ENCODE measurements at regions not wholly inside any gene's neighbourhood (a gene's known extent, or its start where the extent isn't known, plus 50 kb on each side); places are given as distances from the start of the nearest gene placed in this dataset.

DNA sequence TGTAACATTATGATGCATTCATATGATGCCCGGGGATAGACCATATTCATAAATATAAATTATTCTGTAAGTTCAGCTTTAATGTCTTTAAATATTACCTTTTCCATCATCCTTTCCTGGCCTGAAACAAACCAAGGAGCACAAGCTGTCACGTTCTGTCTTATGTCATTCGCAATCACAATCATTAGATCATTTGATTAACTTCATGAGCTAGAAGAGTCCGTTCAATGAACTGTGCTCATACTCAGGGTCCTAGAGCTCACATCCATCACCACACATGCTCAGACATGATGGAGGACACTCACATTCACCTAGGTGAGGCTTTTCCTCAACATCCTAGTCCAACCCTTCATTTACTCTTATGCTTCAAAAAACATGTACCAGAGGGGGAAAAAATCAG, 599.0 kb upstream of the ID2 start:
- no peak overlapping the region for H2AFZ ChIP-seq (ENCODE audit: low read length)
- H3K9ac ChIP-seq (ENCODE audit: low read length): no peak overlapping the region
- no peaks in the 10 kb centered on the region for H3K9me3 ChIP-seq (replicated peaks; ENCODE audit: insufficient read depth, low read length)
- no peaks in the 10 kb centered on the region for H3K27me3 ChIP-seq (replicated peaks; ENCODE audit: insufficient read depth, low read length)
- H3K9me2 ChIP-seq (replicated peaks; ENCODE audit: insufficient read depth, low read length): no peaks in the 10 kb centered on the region
- H3F3A ChIP-seq (ENCODE audit: insufficient read depth, low read length): no peaks in the 10 kb centered on the region
- no peak overlapping the region for H3K4me3 ChIP-seq (ENCODE audit: low read length)
- H3K27ac ChIP-seq (ENCODE audit: low read length): no peak overlapping the region
- TF ChIP-seq, protein P1, sequence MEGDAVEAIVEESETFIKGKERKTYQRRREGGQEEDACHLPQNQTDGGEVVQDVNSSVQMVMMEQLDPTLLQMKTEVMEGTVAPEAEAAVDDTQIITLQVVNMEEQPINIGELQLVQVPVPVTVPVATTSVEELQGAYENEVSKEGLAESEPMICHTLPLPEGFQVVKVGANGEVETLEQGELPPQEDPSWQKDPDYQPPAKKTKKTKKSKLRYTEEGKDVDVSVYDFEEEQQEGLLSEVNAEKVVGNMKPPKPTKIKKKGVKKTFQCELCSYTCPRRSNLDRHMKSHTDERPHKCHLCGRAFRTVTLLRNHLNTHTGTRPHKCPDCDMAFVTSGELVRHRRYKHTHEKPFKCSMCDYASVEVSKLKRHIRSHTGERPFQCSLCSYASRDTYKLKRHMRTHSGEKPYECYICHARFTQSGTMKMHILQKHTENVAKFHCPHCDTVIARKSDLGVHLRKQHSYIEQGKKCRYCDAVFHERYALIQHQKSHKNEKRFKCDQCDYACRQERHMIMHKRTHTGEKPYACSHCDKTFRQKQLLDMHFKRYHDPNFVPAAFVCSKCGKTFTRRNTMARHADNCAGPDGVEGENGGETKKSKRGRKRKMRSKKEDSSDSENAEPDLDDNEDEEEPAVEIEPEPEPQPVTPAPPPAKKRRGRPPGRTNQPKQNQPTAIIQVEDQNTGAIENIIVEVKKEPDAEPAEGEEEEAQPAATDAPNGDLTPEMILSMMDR (IDR thresholded peaks at IDR 0.05; ENCODE audit: low read length): no peak
- TF ChIP-seq EZH2phosphoT487 (IDR thresholded peaks at IDR 0.05; ENCODE audit: low read length): no peak
- TF ChIP-seq EZH2 (optimal IDR thresholded peaks at IDR 0.05; ENCODE audit: low read depth, low read length): no peak
- H3K4me1 ChIP-seq (ENCODE audit: low read length): peaks cover 7% of the 10 kb centered on the region
- H4K20me1 ChIP-seq (ENCODE audit: insufficient read depth, low read length): no peaks in the 10 kb centered on the region
- H3K4me2 ChIP-seq (ENCODE audit: low read depth, low read length): no peak overlapping the region
- no peaks in the 10 kb centered on the region for H3K79me2 ChIP-seq (ENCODE audit: low read length)
- no peaks in the 10 kb centered on the region for H3K36me3 ChIP-seq (replicated peaks; ENCODE audit: insufficient read depth, low read length)
- no peak for DNase-seq

DNA sequence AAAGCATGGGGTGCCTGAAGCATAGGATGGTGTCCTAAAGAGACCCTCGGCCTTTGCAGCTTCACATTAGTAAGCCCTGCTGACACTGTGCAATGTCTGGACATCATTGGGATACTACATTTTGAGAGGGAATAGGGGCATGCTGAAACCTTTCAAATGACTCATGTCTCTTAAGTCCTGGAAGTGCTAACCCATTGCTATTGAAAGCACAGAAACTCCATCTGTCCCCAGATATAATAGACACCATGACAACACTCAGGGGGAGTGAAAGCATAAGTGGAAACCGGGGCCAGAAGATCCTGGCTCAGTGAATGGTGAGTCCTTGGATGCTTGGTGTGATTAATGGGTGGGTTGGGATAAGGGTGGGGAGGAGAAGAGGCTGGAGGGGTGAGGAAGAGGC, 595.5 kb upstream of the ID2 start:
- Histone ChIP-seq H3K79me2 (ENCODE audit: low read length) (no peaks in the 10 kb centered on the region), H3K4me2 (ENCODE audit: low read depth, low read length) (no peak overlapping the region), H3K4me1 (ENCODE audit: low read length) (no peaks in the 10 kb centered on the region), H3K36me3 (replicated peaks; ENCODE audit: insufficient read depth, low read length) (no peaks in the 10 kb centered on the region), H3F3A (ENCODE audit: insufficient read depth, low read length) (no peaks in the 10 kb centered on the region), H3K9me3 (replicated peaks; ENCODE audit: insufficient read depth, low read length) (no peaks in the 10 kb centered on the region), H3K27ac (ENCODE audit: low read length) (no peak overlapping the region), H3K9me2 (replicated peaks; ENCODE audit: insufficient read depth, low read length) (no peaks in the 10 kb centered on the region), H2AFZ (ENCODE audit: low read length) (no peak overlapping the region), H3K4me3 (ENCODE audit: low read length) (no peak overlapping the region), H4K20me1 (ENCODE audit: insufficient read depth, low read length) (no peaks in the 10 kb centered on the region), H3K9ac (ENCODE audit: low read length) (no peak overlapping the region), H3K27me3 (replicated peaks; ENCODE audit: insufficient read depth, low read length) (no peaks in the 10 kb centered on the region)
- TF ChIP-seq, protein P1 (IDR thresholded peaks at IDR 0.05; ENCODE audit: low read length): no peak
- TF ChIP-seq EZH2phosphoT487 (IDR thresholded peaks at IDR 0.05; ENCODE audit: low read length) (no peak), EZH2 (optimal IDR thresholded peaks at IDR 0.05; ENCODE audit: low read depth, low read length) (no peak)
- DNase-seq: no peak

DNA sequence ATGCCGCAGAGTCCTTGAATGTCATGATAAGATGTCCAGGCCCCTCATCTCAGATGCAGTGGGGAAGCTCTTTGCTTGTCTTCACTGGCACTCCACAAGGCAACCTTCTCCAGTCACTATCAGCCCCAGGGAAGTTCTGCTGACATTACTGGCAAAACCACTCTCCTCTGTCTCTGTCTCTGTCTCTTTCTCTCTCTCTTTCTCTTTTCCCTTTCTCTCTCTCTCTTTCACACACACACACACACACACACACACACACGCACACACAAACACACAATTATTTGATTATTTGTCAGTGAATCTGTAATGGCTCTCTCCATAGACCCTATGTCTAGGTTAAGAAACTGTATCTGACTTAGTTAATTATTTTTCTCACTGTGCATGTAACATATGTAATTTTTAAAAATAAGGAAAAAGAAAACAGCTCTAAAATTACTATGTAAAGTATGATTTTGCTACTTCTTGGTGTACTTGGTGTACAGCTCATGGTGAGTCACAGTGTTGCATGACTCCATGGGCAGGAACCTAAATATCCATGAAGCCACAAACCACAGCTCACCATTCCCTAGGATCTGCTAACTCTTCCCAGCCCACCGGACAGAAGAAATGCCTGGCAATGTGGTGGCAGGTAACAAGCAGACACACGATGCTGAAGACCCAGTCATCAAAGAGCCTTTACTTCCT, 594.9 kb upstream of the ID2 start:
- no peak overlapping the region for H2AFZ ChIP-seq (ENCODE audit: low read length)
- H3F3A ChIP-seq (ENCODE audit: insufficient read depth, low read length): no peaks in the 10 kb centered on the region
- H3K36me3 ChIP-seq (replicated peaks; ENCODE audit: insufficient read depth, low read length): no peaks in the 10 kb centered on the region
- no peaks in the 10 kb centered on the region for H3K79me2 ChIP-seq (ENCODE audit: low read length)
- H3K4me3 ChIP-seq (ENCODE audit: low read length): no peak overlapping the region
- no peak overlapping the region for H3K9ac ChIP-seq (ENCODE audit: low read length)
- no peaks in the 10 kb centered on the region for H3K9me2 ChIP-seq (replicated peaks; ENCODE audit: insufficient read depth, low read length)
- H3K4me1 ChIP-seq (ENCODE audit: low read length): no peaks in the 10 kb centered on the region
- DNase-seq: no peak
- H3K27me3 ChIP-seq (replicated peaks; ENCODE audit: insufficient read depth, low read length): no peaks in the 10 kb centered on the region
- H3K27ac ChIP-seq (ENCODE audit: low read length): no peak overlapping the region
- H3K4me2 ChIP-seq (ENCODE audit: low read depth, low read length): no peak overlapping the region
- no peaks in the 10 kb centered on the region for H4K20me1 ChIP-seq (ENCODE audit: insufficient read depth, low read length)
- no peaks in the 10 kb centered on the region for H3K9me3 ChIP-seq (replicated peaks; ENCODE audit: insufficient read depth, low read length)
- TF ChIP-seq EZH2phosphoT487 (IDR thresholded peaks at IDR 0.05; ENCODE audit: low read length) (no peak), EZH2 (optimal IDR thresholded peaks at IDR 0.05; ENCODE audit: low read depth, low read length) (no peak)
- TF ChIP-seq, protein P1 (IDR thresholded peaks at IDR 0.05; ENCODE audit: low read length): no peak
